ENCODE measurements at regions not wholly inside any gene's neighbourhood (a gene's known extent, or its start where the extent isn't known, plus 50 kb on each side); places are given as distances from the start of the nearest gene placed in this dataset.

DNA sequence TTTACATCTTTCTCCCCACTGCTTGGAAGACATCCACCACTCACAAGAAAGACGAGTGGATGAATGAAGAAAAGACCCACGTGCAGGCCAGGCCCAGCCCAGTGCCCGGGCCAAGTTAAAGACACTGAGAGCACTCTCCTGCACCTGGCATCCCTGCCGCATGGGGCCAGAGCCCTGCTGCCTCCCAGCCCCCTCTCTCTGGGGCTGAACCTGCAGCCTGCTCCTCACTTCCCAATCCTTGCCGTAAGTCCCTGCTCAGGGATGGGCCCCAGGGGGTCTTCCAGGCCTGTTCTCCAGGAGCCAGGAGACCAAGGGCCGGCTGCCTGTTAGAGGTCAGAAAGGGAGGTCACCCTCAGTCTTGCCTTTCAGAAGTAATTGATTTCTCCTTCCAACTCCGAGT is 168.5 kb upstream of the ZC3H12A start:
- CTCF ChIA-PET = interaction anchor here (0.9 kb wide), 1 partner anchor 16 kb away, joined by 3 read pairs; no protein-coding TSS in a partner anchor

More for the DNA sequence above, 168.5 kb upstream of the ZC3H12A start:
- H3K79me2 ChIP-seq (ENCODE audit: insufficient read depth) = no peaks in the 10 kb centered on the region
- no peak for DNase-seq
- H3K9ac ChIP-seq = no peak overlapping the region
- POLR2A ChIA-PET = no interaction called here
- H3K4me1 ChIP-seq (ENCODE audit: control insufficient read depth in 1 of 2, insufficient read depth in 2 of 2, low read depth in 1 of 2, low read length in 1 of 2) = no peaks in the 10 kb centered on the region; a peak in 1 of 4 replicates
- H3K36me3 ChIP-seq (replicated peaks in 1 of 2; ENCODE audit: control insufficient read depth in 1 of 2, insufficient read depth in 2 of 2, low read length in 1 of 2) = no peaks in the 10 kb centered on the region
- H4K20me1 ChIP-seq (ENCODE audit: insufficient read depth) = no peaks in the 10 kb centered on the region
- no peaks in the 10 kb centered on the region for H3K9me3 ChIP-seq
- H3K4me2 ChIP-seq = no peak overlapping the region
- H3K4me3 ChIP-seq (ENCODE audit: low read depth in 2 of 2, low read length in 1 of 2) = no peak overlapping the region
- WGBS (ENCODE audit: low lambda C conversion rate) = 29% methylated on average over 6 of the region's 7 CpGs
- H3K27ac ChIP-seq (ENCODE audit: low read depth in 2 of 2, low read length in 1 of 2) = no peak overlapping the region
- H3K27me3 ChIP-seq (ENCODE audit: insufficient read depth) = no peaks in the 10 kb centered on the region
- no peak overlapping the region for H2AFZ ChIP-seq (ENCODE audit: low read depth)
- TF ChIP-seq, protein P1, sequence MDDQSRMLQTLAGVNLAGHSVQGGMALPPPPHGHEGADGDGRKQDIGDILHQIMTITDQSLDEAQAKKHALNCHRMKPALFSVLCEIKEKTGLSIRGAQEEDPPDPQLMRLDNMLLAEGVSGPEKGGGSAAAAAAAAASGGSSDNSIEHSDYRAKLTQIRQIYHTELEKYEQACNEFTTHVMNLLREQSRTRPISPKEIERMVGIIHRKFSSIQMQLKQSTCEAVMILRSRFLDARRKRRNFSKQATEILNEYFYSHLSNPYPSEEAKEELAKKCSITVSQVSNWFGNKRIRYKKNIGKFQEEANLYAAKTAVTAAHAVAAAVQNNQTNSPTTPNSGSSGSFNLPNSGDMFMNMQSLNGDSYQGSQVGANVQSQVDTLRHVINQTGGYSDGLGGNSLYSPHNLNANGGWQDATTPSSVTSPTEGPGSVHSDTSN (IDR thresholded peaks at IDR 0.05) = no peak
- TF ChIP-seq FOSL2 (IDR thresholded peaks at IDR 0.05; ENCODE audit: borderline replicate concordance, low read depth) (no peak), JUND (IDR thresholded peaks at IDR 0.05) (no peak), CHD2 (IDR thresholded peaks at IDR 0.05; ENCODE audit: low read length, partially characterized antibody) (no peak), TCF12 (IDR thresholded peaks at IDR 0.05) (no peak), FOXJ3 (CRISPR knock-in tag; IDR thresholded peaks at IDR 0.05) (no peak), GATA2 (CRISPR knock-in tag; IDR thresholded peaks at IDR 0.05) (no peak), GABPA (IDR thresholded peaks at IDR 0.05; ENCODE audit: low read depth) (no peak), MEF2A (IDR thresholded peaks at IDR 0.05; ENCODE audit: borderline replicate concordance, low read depth) (no peak), MXI1 (IDR thresholded peaks at IDR 0.05; ENCODE audit: low read depth, low read length) (no peak), TAF1 (IDR thresholded peaks at IDR 0.05; ENCODE audit: borderline replicate concordance, low read depth, low read length) (no peak), RAD21 (IDR thresholded peaks at IDR 0.05; ENCODE audit: low read length) (no peak), EP300 (IDR thresholded peaks at IDR 0.05; ENCODE audit: borderline replicate concordance in 1 of 2, low read depth in 1 of 2, low read length in 1 of 2) (no peak), FOXM1 (IDR thresholded peaks at IDR 0.05; ENCODE audit: low read depth) (no peak), TEAD4 (IDR thresholded peaks at IDR 0.05; ENCODE audit: borderline replicate concordance, insufficient read depth) (no peak), CTCF (IDR thresholded peaks at IDR 0.05) (no peak)
- TF ChIP-seq, protein P2, sequence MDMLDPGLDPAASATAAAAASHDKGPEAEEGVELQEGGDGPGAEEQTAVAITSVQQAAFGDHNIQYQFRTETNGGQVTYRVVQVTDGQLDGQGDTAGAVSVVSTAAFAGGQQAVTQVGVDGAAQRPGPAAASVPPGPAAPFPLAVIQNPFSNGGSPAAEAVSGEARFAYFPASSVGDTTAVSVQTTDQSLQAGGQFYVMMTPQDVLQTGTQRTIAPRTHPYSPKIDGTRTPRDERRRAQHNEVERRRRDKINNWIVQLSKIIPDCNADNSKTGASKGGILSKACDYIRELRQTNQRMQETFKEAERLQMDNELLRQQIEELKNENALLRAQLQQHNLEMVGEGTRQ (IDR thresholded peaks at IDR 0.05; ENCODE audit: borderline replicate concordance, low read depth, low read length) = no peak
- TF ChIP-seq, protein P3, sequence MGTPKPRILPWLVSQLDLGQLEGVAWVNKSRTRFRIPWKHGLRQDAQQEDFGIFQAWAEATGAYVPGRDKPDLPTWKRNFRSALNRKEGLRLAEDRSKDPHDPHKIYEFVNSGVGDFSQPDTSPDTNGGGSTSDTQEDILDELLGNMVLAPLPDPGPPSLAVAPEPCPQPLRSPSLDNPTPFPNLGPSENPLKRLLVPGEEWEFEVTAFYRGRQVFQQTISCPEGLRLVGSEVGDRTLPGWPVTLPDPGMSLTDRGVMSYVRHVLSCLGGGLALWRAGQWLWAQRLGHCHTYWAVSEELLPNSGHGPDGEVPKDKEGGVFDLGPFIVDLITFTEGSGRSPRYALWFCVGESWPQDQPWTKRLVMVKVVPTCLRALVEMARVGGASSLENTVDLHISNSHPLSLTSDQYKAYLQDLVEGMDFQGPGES (IDR thresholded peaks at IDR 0.05; ENCODE audit: low read depth, low read length) = no peak
- H3F3A ChIP-seq (replicated peaks; ENCODE audit: insufficient read depth) = no peaks in the 10 kb centered on the region
- no peaks in the 10 kb centered on the region for H3K9me2 ChIP-seq

Measured in SK-N-SH (cell line).